Effector memory CD4-positive, alpha-beta T cell (primary cell): ENCODE measurements at regions not wholly inside any gene's neighbourhood (a gene's known extent, or its start where the extent isn't known, plus 50 kb on each side); places are given as distances from the start of the nearest gene placed in this dataset.
"Not testable (repeated sequence)": the region's sequence is repeated elsewhere in the genome, so short reads cannot be mapped to it uniquely, and the experiment has no call there.

Experiments
- DNase-seq, 3 donors: peaks; one replicate each; pipeline ENCODE4 v3.0.0-alpha.2; 2020
- H3K27ac ChIP-seq: 2 replicates; pipeline ENCODE4 v1.7.0; 2013; ENCODE audit warnings: mild to moderate bottlenecking, low read length, moderate library complexity; ENCODE audit not compliant: insufficient read depth, poor library complexity, severe bottlenecking
- H3K27me3 ChIP-seq: replicated peaks from 2 replicates; pipeline ENCODE4 v1.7.0; 2013; ENCODE audit warnings: mild to moderate bottlenecking, low read length; ENCODE audit not compliant: insufficient read depth, control insufficient read depth, poor library complexity, severe bottlenecking
- H3K36me3 ChIP-seq: 2 replicates; pipeline ENCODE4 v1.7.0; 2013; ENCODE audit warnings: mild to moderate bottlenecking, low read length, moderate library complexity; ENCODE audit not compliant: control insufficient read depth, insufficient read depth
- H3K4me1 ChIP-seq: 2 replicates; pipeline ENCODE4 v1.7.0; 2013; ENCODE audit warnings: low read length, mild to moderate bottlenecking; ENCODE audit not compliant: control insufficient read depth, insufficient read depth, poor library complexity, severe bottlenecking
- H3K4me3 ChIP-seq: 2 replicates; pipeline ENCODE4 v1.7.0; 2013; ENCODE audit warnings: low read length, low read depth, mild to moderate bottlenecking; ENCODE audit not compliant: insufficient read depth, poor library complexity, severe bottlenecking
- H3K9me3 ChIP-seq: 2 replicates; pipeline ENCODE4 v1.7.0; 2013; ENCODE audit warnings: mild to moderate bottlenecking, low read length, moderate library complexity; ENCODE audit not compliant: control insufficient read depth

DNA sequence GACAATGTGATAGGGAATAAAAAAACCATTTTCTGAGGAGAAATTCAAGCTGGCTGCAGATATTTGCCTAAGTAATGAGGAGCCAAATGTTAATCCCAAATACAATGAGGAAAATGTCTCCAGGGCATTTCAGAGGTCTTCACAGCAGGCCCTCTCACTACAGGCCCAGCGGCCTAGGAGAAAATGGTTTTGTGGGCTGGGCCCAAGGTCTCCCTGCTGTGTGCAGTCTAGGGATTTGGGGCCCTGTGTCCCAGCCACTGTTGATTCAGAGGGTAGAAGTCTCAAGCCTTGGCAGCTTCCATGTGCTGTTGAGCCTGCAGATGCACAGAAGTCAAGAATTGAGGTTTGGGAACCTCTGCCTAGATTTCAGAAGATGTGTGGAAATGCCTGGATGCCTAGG is 778.7 kb downstream of the CENPC start:
- no peak overlapping the region for H3K27ac ChIP-seq
- no peaks in the 10 kb centered on the region for H3K9me3 ChIP-seq
- no peaks in the 10 kb centered on the region for H3K4me1 ChIP-seq
- no peak for DNase-seq
- H3K36me3 ChIP-seq, result no peaks in the 10 kb centered on the region
- H3K4me3 ChIP-seq, result no peak overlapping the region
- H3K27me3 ChIP-seq, result no peaks in the 10 kb centered on the region

- no peak overlapping the region for H3K4me3 ChIP-seq
- H3K9me3 ChIP-seq, result no peaks in the 10 kb centered on the region
- H3K27me3 ChIP-seq, result no peaks in the 10 kb centered on the region
- no peaks in the 10 kb centered on the region for H3K4me1 ChIP-seq
- H3K27ac ChIP-seq, result no peak overlapping the region
- no peaks in the 10 kb centered on the region for H3K36me3 ChIP-seq
- no peak for DNase-seq
Measured at GRCh38 chr4:66750273-66750672, 795.0 kb downstream of the CENPC start.

DNA sequence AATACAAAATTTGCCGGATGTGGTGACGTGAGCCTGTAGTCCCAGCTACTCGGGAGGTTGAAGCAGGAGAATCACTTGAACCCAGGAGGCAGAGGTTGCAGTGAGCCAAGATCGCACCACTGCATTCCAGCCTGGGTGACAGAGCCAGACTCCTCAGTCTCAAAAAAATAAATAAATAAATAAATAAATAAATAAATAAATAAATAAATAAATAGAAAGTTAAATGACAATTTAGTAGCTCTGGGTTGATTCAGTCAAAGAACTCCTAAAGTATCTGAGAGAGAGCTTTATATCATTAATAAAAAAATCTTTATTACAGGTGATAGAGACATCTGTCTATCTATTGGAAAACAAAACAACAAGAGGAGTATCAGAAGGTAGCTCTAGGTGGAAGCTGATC is 798.4 kb downstream of the CENPC start:
- not testable (repeated sequence) for H3K36me3 ChIP-seq, DNase-seq, H3K27me3 ChIP-seq, H3K4me1 ChIP-seq, H3K9me3 ChIP-seq, H3K4me3 ChIP-seq, H3K27ac ChIP-seq

DNA sequence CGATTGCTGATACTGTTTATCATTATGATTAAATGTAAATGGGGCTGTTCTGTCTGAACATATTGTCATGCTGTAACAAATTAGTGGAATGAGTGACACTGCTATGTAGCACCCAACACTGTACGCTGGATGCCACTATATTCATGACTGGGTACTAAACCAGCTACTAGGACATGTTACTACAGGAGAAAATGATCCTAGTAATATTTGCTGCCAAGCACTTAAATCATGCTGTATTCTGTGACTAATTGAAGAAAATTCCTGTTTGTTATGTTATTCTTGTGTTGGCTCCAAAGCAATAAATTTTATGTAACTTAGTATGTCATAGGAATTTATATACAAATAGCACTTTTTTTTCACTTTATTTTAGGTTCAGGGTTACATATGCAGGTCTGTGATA is 804.2 kb downstream of the CENPC start:
- Histone ChIP-seq H3K27ac (no peak overlapping the region), H3K4me1 (no peaks in the 10 kb centered on the region), H3K4me3 (no peak overlapping the region), H3K9me3 (no peaks in the 10 kb centered on the region), H3K27me3 (no peaks in the 10 kb centered on the region), H3K36me3 (no peaks in the 10 kb centered on the region)
- DNase-seq, result no peak

DNA sequence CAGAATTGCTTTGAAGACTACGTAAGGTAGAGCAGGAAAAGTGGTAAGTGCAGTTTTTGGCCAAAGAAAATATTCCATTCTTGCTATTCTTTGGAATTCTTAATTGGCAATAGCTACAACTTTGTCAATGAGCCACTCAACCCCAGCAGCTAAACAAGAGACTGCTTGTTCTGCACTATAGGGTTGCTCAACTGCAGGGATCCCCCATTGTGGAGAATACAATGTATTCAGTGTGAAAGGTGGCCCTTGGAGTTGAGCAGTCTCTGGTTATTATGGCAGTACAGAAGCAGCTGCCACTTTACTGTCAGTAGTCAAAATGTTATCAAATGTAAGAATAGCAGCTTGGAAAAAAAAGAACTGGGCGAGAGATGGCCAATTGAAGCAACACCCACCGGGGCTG is 808.7 kb downstream of the CENPC start:
- Histone ChIP-seq H3K27me3 (no peaks in the 10 kb centered on the region), H3K27ac (no peak overlapping the region), H3K4me1 (no peaks in the 10 kb centered on the region), H3K36me3 (no peaks in the 10 kb centered on the region), H3K9me3 (no peaks in the 10 kb centered on the region), H3K4me3 (no peak overlapping the region)
- DNase-seq, result no peak

DNA sequence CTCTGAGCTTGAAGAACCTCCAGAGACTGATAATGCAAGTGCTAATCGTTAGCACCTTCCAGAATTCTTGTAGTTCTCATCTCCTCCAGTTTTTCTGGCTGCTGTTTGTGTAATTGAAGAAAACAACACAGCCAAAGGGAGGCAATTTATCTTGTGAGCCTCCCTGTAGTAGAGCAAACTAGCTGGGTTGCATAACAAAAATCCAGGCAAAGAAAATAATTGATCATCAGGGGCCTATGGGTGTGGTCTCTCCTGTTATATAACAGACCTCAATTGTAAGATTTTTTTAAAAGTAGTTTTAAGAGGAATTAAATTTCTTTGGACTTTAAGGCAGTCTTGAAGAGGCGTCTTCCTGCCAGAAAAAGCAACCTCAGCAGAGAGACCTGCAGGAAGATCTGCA is 817.0 kb downstream of the CENPC start:
- H3K27ac ChIP-seq, result no peak overlapping the region
- H3K36me3 ChIP-seq, result no peaks in the 10 kb centered on the region
- no peak overlapping the region for H3K4me3 ChIP-seq
- DNase-seq, result no peak
- H3K9me3 ChIP-seq, result no peaks in the 10 kb centered on the region
- no peaks in the 10 kb centered on the region for H3K4me1 ChIP-seq
- H3K27me3 ChIP-seq, result no peaks in the 10 kb centered on the region

DNA sequence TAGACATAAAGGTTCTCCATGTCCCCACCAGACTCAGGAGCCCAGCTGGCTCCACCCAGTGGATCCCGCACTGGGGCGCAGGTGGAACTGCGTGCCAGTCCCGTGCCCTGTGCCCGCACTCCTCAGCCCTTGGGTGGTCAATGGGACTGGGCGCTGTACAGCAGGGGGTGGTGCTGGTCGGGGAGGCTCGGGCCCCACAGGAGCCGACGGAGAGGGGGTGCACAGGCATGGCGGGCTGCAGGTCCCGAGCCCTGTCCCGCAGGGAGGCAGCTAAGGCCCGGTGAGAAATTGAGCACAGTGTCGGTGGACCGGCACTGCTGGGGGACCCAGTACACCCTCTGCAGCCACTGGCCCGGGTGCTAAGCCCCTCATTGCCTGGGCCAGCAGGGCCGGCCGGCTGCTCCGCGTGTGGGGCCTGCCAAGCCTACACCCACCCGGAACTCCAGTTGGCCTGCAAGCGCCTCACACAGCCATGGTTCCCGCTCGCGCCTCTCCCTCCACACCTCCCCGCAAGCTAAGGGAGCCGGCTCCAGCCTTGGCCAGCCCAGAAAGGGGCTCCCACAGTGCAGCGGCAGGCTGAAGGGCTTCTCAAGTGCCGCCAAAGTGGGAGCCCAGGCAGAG is 832.9 kb downstream of the CENPC start:
- not testable (repeated sequence) for H3K4me1 ChIP-seq, DNase-seq

DNA sequence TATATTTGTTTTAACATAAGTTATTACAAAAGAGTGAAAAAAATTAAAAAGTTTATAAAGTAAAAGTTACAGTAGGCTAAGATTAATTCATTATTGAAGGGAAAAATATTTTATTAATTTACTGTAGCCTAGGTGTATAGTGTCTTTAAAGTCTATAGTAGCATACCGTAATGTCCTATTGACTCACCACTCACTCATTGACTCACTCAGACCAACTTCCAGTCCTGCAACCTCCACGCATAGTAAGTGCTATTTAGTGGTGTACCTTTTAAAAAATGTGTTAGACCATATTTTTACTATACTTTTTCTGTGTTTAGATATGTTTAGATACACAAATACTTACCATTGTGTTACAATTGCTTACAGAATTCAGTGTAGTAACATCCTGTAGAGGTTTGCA is 841.1 kb downstream of the CENPC start:
- Histone ChIP-seq H3K27me3 (no peaks in the 10 kb centered on the region), H3K9me3 (no peaks in the 10 kb centered on the region), H3K4me1 (no peaks in the 10 kb centered on the region), H3K4me3 (no peak overlapping the region), H3K27ac (no peak overlapping the region), H3K36me3 (no peaks in the 10 kb centered on the region)
- no peak for DNase-seq

More for the DNA sequence above, 832.9 kb downstream of the CENPC start:
- not testable (repeated sequence) for H3K36me3 ChIP-seq, H3K27ac ChIP-seq, H3K4me3 ChIP-seq, H3K9me3 ChIP-seq, H3K27me3 ChIP-seq

GRCh38 chr4:66694739-66695138 is 850.6 kb downstream of the CENPC start:
- Histone ChIP-seq H3K27ac (no peak overlapping the region), H3K9me3 (no peaks in the 10 kb centered on the region), H3K27me3 (no peaks in the 10 kb centered on the region), H3K4me1 (no peaks in the 10 kb centered on the region), H3K4me3 (no peak overlapping the region), H3K36me3 (no peaks in the 10 kb centered on the region)
- no peak for DNase-seq

- no peak overlapping the region for H3K4me3 ChIP-seq
- no peaks in the 10 kb centered on the region for H3K27me3 ChIP-seq
- DNase-seq, result no peak
- no peaks in the 10 kb centered on the region for H3K4me1 ChIP-seq
- no peaks in the 10 kb centered on the region for H3K36me3 ChIP-seq
- no peaks in the 10 kb centered on the region for H3K9me3 ChIP-seq
- no peak overlapping the region for H3K27ac ChIP-seq
Measured at GRCh38 chr4:66693694-66694093, 851.6 kb downstream of the CENPC start.

DNA sequence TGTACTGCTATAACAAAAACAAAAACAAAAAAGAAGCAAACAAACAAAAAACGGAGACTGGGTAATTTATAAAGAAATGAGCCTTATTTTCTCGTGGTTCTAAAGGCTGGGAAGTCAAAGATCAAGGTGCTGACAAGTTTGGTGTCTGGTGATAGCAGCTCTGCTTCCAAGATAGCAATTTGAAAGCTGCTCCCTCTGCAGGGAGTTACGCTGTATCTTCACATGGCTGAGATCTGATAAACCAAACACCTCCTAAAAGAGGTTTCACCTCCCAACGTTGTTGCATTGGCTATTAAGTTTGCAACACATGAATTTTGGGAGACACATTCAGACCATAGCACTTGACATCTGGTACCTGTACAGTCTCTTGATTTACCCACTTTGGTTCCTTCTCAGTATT is 854.2 kb downstream of the CENPC start:
- no peak for DNase-seq
- no peaks in the 10 kb centered on the region for H3K36me3 ChIP-seq
- H3K4me3 ChIP-seq, result no peak overlapping the region
- no peaks in the 10 kb centered on the region for H3K4me1 ChIP-seq
- no peaks in the 10 kb centered on the region for H3K27me3 ChIP-seq
- no peaks in the 10 kb centered on the region for H3K9me3 ChIP-seq
- H3K27ac ChIP-seq, result no peak overlapping the region
